ENCODE measurements at regions not wholly inside any gene's neighbourhood (a gene's known extent, or its start where the extent isn't known, plus 50 kb on each side); places are given as distances from the start of the nearest gene placed in this dataset.
A peak's percentile ranks its signal among the peaks of the same experiment; 100 is the strongest.

- no peak for DNase-seq (ENCODE audit: low spot score)
Observed at GRCh38 chr16:26658915-26659314, 407.8 kb upstream of the C16orf82 start.

DNA sequence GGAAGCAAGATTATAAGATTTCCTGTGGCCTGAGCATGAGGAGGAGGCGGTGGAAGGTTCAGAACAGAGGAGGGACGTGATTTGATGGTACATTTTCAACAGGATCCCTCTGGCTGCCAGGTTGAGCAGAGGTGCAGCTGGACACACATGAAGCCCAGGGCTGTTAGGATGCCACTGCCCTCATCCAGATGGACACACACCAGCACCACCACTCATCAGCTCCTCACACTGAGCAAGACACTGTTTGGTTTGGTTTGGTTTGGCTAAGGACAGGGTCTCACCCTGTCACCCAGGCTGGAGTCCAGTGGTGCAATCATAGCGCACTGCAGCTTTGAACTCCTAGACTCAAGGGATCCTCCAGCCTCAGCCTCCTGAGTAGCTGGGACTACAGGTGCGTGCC is 402.6 kb upstream of the C16orf82 start:
- DNase-seq (ENCODE audit: low spot score) = no peak

DNA sequence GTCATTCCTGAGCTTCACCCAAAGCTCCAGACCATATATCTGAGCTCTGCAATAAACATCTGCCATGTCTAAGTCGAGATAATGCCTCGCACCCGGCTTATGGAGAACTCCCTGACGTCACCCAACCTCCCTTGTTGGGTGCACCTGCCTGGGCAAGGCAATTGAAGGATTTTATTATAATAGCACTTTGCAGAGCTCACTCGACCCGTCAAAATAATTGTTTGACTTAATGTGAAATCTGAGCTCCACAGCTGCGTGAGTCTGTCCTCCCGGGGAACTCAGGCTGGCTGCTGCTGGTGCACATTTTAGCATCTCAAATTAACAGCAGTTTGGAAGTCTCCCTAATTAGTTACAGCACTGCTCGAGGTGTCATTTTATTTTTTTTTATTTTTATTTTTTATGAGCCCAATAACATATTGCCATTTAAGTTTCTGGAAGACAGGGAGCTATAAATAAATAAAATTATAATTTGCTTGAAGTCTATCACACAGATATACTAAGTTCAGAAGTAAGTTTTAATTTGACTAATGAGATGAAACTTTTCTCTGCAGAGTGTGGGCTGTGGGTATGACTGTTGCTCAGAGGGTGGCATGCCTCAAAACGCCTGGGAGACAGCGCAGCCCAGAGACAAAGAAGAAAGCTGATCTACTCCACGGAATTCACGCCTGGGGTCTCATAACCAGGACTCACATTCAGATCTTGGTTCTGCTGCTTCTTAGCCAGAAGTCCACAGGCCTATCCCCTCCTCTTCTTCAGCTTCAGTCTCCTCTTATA is 401.4 kb upstream of the C16orf82 start:
- peak; percentile 19 for DNase-seq (ENCODE audit: low spot score)

- no peak for DNase-seq (ENCODE audit: low spot score)
Observed at GRCh38 chr16:26666486-26666885, 400.2 kb upstream of the C16orf82 start.

DNA sequence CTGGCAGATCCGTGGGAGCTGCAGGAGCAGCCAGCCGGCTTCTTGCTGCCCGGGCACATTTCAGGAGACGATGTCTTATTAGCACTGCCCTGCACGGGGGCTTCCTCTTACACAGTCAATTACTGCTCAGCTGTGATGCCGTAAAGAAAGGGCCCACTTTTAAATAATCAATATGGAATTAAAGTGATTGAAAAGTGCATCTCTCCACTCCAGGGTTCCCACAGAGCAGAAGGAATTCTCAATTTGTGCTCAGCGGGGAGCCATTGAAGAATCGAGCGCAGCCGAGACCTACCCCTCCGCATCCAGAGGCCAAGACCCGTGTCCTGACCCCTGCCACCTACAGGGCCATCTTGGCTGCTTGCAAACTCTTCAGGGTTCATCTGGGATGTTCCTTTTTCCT is 399.4 kb upstream of the C16orf82 start:
- no peak for DNase-seq (ENCODE audit: low spot score)

DNA sequence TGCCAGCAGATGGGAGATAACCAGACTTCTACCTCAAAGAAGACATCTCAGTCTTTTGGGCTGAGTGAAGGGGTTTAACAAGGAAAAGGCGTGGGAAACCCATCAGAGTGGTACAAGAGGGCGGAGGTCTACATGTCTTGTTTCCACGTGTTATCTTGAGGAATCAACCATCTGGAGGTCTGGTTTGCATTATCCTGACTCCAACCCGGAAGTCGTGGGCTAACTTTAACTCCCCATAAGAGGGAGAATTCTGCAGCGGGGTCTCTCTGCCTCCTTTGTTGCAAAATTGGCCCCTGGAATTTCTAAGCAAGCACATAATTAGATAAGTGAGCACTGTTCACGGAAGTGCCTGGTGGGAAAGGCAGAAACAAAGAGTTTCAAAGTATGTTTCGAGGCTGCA is 398.7 kb upstream of the C16orf82 start:
- DNase-seq (ENCODE audit: low spot score) = no peak

DNA sequence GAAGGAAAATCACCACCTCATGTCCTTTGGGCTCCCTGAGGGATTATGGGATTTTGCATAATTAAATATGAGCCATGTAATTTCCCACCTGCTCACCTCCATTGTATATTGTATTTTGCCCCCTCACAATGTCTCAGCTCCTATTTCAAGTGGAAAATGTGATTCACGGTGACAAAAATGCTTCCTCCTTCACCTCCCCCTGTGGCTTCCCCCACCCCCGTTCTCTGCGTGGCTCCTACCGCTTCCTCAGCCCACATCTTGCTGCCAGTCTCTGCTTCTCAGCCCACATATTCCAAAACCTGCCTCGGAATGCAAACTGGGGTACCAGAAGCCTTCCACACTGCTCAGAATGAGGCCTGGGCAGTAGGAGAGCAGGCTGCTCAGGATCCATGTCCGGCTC is 394.5 kb upstream of the C16orf82 start:
- DNase-seq (ENCODE audit: low spot score) = no peak

DNA sequence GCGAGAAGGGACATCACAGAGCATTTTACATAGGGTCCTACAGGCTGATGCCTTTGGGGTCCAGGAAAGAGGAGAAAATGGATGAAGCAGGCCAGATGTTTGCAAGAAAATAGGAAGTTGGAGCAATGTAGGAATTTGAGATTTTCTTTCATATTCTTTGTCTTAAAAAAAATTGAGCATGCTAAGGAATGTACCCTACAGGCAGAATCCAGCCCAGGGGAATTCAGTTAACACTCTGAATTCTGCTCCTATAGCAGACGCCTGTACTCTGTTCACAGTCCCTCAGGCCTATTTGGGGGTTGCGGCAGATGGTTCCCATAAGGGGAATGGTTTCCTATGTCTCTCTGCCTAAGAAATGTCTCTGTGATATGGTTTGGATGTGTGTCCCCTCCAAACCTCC is 393.7 kb upstream of the C16orf82 start:
- no peak for DNase-seq (ENCODE audit: low spot score)

DNA sequence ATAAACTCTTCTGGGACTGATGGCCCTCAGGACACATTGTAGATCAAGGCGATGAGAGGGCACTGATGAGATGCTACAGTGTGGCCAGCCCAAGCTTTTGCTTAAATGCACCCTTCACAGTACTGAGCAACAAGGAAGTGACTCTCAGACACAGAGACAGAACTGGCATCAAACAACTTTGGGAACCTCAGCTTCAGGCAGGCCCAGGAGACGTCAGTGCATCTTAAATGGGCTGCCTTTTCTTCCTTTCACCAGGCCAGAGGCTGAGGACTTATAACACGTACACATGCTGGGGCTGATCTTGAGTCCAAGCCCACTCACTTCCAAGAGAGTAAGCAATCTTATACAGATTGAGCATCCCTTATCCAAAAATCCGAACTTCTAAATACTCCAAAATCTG is 386.1 kb upstream of the C16orf82 start:
- DNase-seq (ENCODE audit: low spot score) = no peak

DNA sequence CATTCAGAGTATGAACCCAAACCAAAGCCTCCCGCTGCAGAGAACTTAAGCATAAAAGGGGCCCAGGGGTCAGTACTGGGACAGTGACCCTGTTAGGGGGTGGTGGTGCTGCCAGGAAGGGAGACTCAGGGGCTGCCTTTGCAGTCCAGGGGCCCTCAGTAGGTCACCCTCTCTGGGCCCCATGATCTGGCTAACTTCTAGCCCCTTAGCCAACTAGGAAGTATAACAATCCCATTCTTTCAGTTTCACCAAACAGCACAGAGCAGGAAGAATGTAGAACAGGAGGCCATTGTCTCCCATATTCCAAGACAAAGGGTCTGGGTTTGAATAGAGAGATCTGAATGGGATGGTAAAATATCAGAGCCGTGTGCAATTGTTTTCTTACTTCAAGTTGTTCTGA is 378.6 kb upstream of the C16orf82 start:
- DNase-seq (ENCODE audit: low spot score) = no peak

DNA sequence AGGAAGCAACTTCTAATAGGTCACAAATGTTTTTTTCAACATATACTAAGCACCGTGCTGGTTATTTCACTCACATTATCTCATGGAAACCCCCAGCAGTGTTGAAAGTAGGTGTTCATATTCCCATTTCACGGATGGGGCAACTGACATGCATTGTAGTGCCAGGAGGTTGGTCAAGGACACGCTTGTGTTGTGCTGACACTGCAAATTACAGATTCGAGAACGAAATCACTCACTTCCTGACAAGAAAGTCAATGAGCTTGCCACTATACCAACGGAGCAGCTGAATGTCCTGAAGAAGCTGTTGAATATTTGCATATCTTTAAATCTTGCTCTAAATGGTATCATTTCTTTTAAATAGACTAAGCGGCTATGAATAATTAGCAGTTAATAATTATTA is 378.0 kb upstream of the C16orf82 start:
- DNase-seq (ENCODE audit: low spot score) = no peak

- no peak for DNase-seq (ENCODE audit: low spot score)
Observed at GRCh38 chr16:26692658-26693057, 374.1 kb upstream of the C16orf82 start.

- no peak for DNase-seq (ENCODE audit: low spot score)
Observed at GRCh38 chr16:26697807-26698206, 368.9 kb upstream of the C16orf82 start.

DNA sequence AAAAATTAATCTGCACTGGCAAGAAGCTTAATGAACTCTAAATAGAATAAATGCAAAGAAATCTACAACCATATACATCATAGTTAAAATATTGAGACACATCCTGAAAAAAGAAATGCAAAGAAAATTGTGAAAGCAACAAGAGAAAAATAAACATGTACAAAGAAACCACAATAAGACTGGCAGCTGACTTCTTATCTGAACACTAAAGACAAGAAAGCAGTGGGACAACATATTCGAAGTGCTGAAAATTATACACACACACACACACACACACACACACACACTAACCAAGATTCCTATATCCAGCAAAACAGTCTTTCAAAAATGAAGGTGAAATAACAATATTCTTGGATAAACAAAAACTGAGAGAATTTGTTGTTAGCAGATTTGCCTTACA is 366.5 kb upstream of the C16orf82 start:
- DNase-seq (ENCODE audit: low spot score) = no peak

GRCh38 chr16:26701243-26701886 is 365.4 kb upstream of the C16orf82 start:
- DNase-seq (ENCODE audit: low spot score) = no peak

- no peak for DNase-seq (ENCODE audit: low spot score)
Observed at GRCh38 chr16:26705346-26705745, 361.4 kb upstream of the C16orf82 start.

- no peak for DNase-seq (ENCODE audit: low spot score)
Observed at GRCh38 chr16:26708428-26708827, 358.3 kb upstream of the C16orf82 start.

- no peak for DNase-seq (ENCODE audit: low spot score)
Observed at GRCh38 chr16:26709175-26709574, 357.6 kb upstream of the C16orf82 start.

- DNase-seq (ENCODE audit: low spot score) = no peak
Observed at GRCh38 chr16:26709754-26710153, 357.0 kb upstream of the C16orf82 start.

DNA sequence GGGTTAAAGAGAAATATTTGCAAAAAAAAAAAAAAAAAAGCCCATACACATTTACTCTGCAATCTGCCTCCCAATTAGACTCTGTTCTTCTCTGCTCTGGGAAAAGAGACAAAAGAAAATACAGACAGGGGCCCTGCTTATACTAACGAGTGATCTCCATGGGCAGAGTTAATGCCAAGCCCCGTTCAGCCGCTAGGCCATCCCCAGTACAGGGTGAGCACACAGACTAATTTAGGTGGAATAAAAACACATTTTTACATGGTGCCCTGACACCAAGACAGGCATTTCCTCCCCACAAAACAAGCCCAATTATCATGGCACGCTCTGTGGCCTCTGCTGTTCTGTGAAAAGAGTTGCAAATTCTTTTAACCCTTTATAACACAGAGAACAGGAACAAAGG is 356.3 kb upstream of the C16orf82 start:
- DNase-seq (ENCODE audit: low spot score) = no peak

DNA sequence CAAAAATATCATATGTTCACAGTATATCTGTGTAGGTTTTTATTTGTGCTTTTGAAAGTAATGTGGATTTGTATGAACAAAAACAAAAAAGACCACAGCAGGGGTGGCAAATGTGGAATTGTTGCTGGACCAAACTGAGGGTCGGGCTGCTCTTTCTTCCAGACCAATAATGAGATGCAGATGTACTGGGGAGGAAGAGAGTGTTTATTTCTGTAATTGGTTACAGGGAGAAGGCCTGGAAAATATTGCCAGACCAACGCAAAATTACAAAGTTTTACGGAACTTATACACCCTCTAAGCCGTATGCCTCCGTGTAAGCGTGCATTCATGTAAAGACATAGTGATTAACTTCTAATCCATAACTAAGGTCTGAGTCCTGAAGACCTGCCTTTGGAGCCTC is 353.9 kb upstream of the C16orf82 start:
- DNase-seq (ENCODE audit: low spot score) = no peak

DNA sequence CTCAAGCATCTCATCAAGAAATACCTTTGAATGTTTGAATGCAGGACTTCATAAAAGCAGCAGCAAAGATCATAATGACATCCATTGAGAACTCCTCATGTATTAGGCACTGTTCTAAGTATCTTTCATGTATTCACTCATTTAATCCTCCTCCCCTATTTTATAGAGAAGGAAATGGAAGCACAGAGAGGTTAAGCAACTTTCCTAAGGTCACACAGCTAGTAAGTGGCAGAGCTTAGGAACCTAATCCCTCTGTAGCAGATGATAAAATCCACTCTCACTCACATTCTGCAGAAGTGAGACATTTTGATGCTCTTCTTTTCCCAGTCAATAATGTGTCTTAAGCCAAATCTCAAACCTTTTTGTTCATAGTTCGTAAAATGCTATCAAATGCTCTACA is 350.8 kb upstream of the C16orf82 start:
- no peak for DNase-seq (ENCODE audit: low spot score)

DNA sequence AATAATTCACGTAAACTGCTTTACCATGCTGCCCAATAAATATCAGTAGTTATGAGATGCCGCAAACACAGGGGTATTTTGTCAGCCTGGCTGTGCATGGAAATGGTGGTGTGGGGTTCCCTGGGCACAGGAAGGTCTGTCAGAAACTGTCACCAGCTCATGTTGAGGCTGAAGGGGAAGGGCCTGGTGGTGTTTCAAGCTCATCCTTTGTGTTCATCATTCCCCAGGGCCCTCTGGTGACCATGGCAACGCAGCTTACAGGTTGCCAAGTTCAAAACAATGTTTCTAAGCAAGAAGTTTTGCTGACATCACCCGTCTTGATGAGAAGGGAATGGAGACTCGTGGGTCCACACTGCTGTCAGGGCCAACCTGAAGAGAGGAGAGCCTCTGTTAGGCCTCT is 348.9 kb upstream of the C16orf82 start:
- no peak for DNase-seq (ENCODE audit: low spot score)

DNA sequence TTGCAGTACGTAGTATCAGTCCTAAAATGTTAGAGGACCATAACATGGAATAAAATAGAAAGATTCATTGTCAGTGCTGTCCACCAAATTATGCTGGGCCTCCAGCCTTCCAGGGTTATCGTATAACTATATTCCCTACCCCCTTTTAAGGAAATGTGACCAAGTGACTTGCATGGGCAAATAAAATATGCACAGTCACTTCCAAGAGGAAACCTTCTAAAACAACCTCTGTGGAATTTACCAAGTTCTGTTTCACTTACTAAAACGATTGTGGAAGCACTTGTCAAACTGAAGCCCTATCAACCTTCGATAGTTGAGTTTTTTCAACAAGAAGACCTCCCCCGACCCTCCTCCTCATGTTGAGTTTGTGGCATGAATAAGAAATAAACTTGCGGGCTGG is 345.4 kb upstream of the C16orf82 start:
- no peak for DNase-seq (ENCODE audit: low spot score)
